ENCODE measurements at regions not wholly inside any gene's neighbourhood (a gene's known extent, or its start where the extent isn't known, plus 50 kb on each side); places are given as distances from the start of the nearest gene placed in this dataset.
"Not testable (repeated sequence)": the region's sequence is repeated elsewhere in the genome, so short reads cannot be mapped to it uniquely, and the experiment has no call there.

- not testable (repeated sequence) for TF ChIP-seq ZNF121 (tag by site-specific recombination; IDR thresholded peaks at IDR 0.05); ZNF529 (tag by site-specific recombination; IDR thresholded peaks at IDR 0.05; ENCODE audit: insufficient replicate concordance); ZNF558 (tag by site-specific recombination; IDR thresholded peaks at IDR 0.05); GLI4 (tag by site-specific recombination; IDR thresholded peaks at IDR 0.05); YY1 (tag by site-specific recombination; IDR thresholded peaks at IDR 0.05); HOXA7 (CRISPR knock-in tag; IDR thresholded peaks at IDR 0.05; ENCODE audit: borderline replicate concordance); ZFP69B (tag by site-specific recombination; IDR thresholded peaks at IDR 0.05); ZNF214 (tag by site-specific recombination; IDR thresholded peaks at IDR 0.05; ENCODE audit: borderline replicate concordance)
- TF ChIP-seq, protein P1, sequence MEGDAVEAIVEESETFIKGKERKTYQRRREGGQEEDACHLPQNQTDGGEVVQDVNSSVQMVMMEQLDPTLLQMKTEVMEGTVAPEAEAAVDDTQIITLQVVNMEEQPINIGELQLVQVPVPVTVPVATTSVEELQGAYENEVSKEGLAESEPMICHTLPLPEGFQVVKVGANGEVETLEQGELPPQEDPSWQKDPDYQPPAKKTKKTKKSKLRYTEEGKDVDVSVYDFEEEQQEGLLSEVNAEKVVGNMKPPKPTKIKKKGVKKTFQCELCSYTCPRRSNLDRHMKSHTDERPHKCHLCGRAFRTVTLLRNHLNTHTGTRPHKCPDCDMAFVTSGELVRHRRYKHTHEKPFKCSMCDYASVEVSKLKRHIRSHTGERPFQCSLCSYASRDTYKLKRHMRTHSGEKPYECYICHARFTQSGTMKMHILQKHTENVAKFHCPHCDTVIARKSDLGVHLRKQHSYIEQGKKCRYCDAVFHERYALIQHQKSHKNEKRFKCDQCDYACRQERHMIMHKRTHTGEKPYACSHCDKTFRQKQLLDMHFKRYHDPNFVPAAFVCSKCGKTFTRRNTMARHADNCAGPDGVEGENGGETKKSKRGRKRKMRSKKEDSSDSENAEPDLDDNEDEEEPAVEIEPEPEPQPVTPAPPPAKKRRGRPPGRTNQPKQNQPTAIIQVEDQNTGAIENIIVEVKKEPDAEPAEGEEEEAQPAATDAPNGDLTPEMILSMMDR (tag by site-specific recombination; IDR thresholded peaks at IDR 0.05) = not testable (repeated sequence)
Measured at GRCh38 chr12:22136604-22137117, 90.6 kb downstream of the CMAS start.
